ENCODE measurements at regions not wholly inside any gene's neighbourhood (a gene's known extent, or its start where the extent isn't known, plus 50 kb on each side); places are given as distances from the start of the nearest gene placed in this dataset.

GRCh38 chr18:14905350-14905749 is 157.4 kb downstream of the ANKRD30B start:
- DNase-seq (ENCODE audit: low spot score), result no peak

- no peak for DNase-seq (ENCODE audit: low spot score)
Observed at GRCh38 chr18:14905979-14906378, 158.0 kb downstream of the ANKRD30B start.

GRCh38 chr18:14907420-14907819 is 159.4 kb downstream of the ANKRD30B start:
- DNase-seq (ENCODE audit: low spot score), result no peak

- peak; percentile 2 for DNase-seq (ENCODE audit: low spot score)
Observed at GRCh38 chr18:14908541-14908940, 160.6 kb downstream of the ANKRD30B start.

GRCh38 chr18:14912967-14913366 is 165.0 kb downstream of the ANKRD30B start:
- no peak for DNase-seq (ENCODE audit: low spot score)

- no peak for DNase-seq (ENCODE audit: low spot score)
Observed at GRCh38 chr18:14914121-14914520, 166.1 kb downstream of the ANKRD30B start.

GRCh38 chr18:14914771-14915170 is 166.8 kb downstream of the ANKRD30B start:
- DNase-seq (ENCODE audit: low spot score), result no peak

- no peak for DNase-seq (ENCODE audit: low spot score)
Observed at GRCh38 chr18:14916181-14916580, 168.2 kb downstream of the ANKRD30B start.

- DNase-seq (ENCODE audit: low spot score), result no peak
Observed at GRCh38 chr18:14916851-14917250, 168.9 kb downstream of the ANKRD30B start.

GRCh38 chr18:14917311-14917710 is 169.3 kb downstream of the ANKRD30B start:
- DNase-seq (ENCODE audit: low spot score), result no peak

- DNase-seq (ENCODE audit: low spot score), result no peak
Observed at GRCh38 chr18:14919666-14920065, 171.7 kb downstream of the ANKRD30B start.

GRCh38 chr18:14921031-14921430 is 173.1 kb downstream of the ANKRD30B start:
- DNase-seq (ENCODE audit: low spot score), result no peak

- DNase-seq (ENCODE audit: low spot score), result no peak
Observed at GRCh38 chr18:14921547-14921946, 173.6 kb downstream of the ANKRD30B start.

- no peak for DNase-seq (ENCODE audit: low spot score)
Observed at GRCh38 chr18:14922031-14922430, 174.1 kb downstream of the ANKRD30B start.

GRCh38 chr18:14922965-14923565 is 175.1 kb downstream of the ANKRD30B start:
- no peak for DNase-seq (ENCODE audit: low spot score)

- no peak for DNase-seq (ENCODE audit: low spot score)
Observed at GRCh38 chr18:14924226-14924625, 176.3 kb downstream of the ANKRD30B start.

GRCh38 chr18:14925281-14925709 is 177.3 kb downstream of the ANKRD30B start:
- DNase-seq (ENCODE audit: low spot score), result no peak

- DNase-seq (ENCODE audit: low spot score), result no peak
Observed at GRCh38 chr18:14927701-14928100, 179.7 kb downstream of the ANKRD30B start.

GRCh38 chr18:14928396-14928795 is 180.4 kb downstream of the ANKRD30B start:
- DNase-seq (ENCODE audit: low spot score), result no peak

GRCh38 chr18:14930076-14930475 is 182.1 kb downstream of the ANKRD30B start:
- DNase-seq (ENCODE audit: low spot score), result no peak

GRCh38 chr18:14930576-14930975 is 182.6 kb downstream of the ANKRD30B start:
- DNase-seq (ENCODE audit: low spot score), result no peak

- DNase-seq (ENCODE audit: low spot score), result no peak
Observed at GRCh38 chr18:14933049-14933851, 185.3 kb downstream of the ANKRD30B start.

GRCh38 chr18:14933964-14934363 is 186.0 kb downstream of the ANKRD30B start:
- DNase-seq (ENCODE audit: low spot score), result no peak

- no peak for DNase-seq (ENCODE audit: low spot score)
Observed at GRCh38 chr18:14935210-14935609, 187.2 kb downstream of the ANKRD30B start.

All from GM03348 (cell line).